ENCODE measurements at regions not wholly inside any gene's neighbourhood (a gene's known extent, or its start where the extent isn't known, plus 50 kb on each side); places are given as distances from the start of the nearest gene placed in this dataset.
"Not testable (repeated sequence)": the region's sequence is repeated elsewhere in the genome, so short reads cannot be mapped to it uniquely, and the experiment has no call there.

GRCh38 chr11:82405421-82405820 lies 328.2 kb downstream of the FAM181B start:
- WGBS (ENCODE audit: insufficient coverage) = 74% methylated on average over 5 of the region's 5 CpGs
- Histone ChIP-seq H3K36me3 (ENCODE audit: control insufficient read depth, insufficient read depth, low read length) (no peaks in the 10 kb centered on the region), H3K4me1 (ENCODE audit: control insufficient read depth, insufficient read depth, low read length) (no peaks in the 10 kb centered on the region), H3K4me3 (ENCODE audit: low read depth, low read length) (no peak overlapping the region), H3K27me3 (ENCODE audit: control insufficient read depth, insufficient read depth, low read length) (no peaks in the 10 kb centered on the region), H3K9me3 (ENCODE audit: control insufficient read depth, insufficient read depth, low read length) (no peaks in the 10 kb centered on the region), H3K27ac (ENCODE audit: low read depth, low read length) (no peak overlapping the region)
- DNase-seq (ENCODE audit: low read depth in 4 of 6, low spot score in 6 of 6) = no peak

- 94% methylated on average over 3 of the region's 5 CpGs for WGBS (ENCODE audit: insufficient coverage)
- no peak overlapping the region for H3K27ac ChIP-seq (ENCODE audit: low read depth, low read length)
- DNase-seq (ENCODE audit: low read depth in 4 of 6, low spot score in 6 of 6) = no peak
- no peak overlapping the region for H3K4me3 ChIP-seq (ENCODE audit: low read depth, low read length)
- no peaks in the 10 kb centered on the region for H3K27me3 ChIP-seq (ENCODE audit: control insufficient read depth, insufficient read depth, low read length)
- H3K9me3 ChIP-seq (ENCODE audit: control insufficient read depth, insufficient read depth, low read length) = no peaks in the 10 kb centered on the region
- no peaks in the 10 kb centered on the region for H3K36me3 ChIP-seq (ENCODE audit: control insufficient read depth, insufficient read depth, low read length)
- no peaks in the 10 kb centered on the region for H3K4me1 ChIP-seq (ENCODE audit: control insufficient read depth, insufficient read depth, low read length)
These were observed 328.7 kb downstream of the FAM181B start for GRCh38 chr11:82404981-82405380.

- no peaks in the 10 kb centered on the region for H3K4me1 ChIP-seq (ENCODE audit: control insufficient read depth, insufficient read depth, low read length)
- WGBS (ENCODE audit: insufficient coverage) = 83% methylated on average over 37 of the region's 49 CpGs
- H3K27me3 ChIP-seq (ENCODE audit: control insufficient read depth, insufficient read depth, low read length) = no peaks in the 10 kb centered on the region
- no peak for DNase-seq (ENCODE audit: low read depth in 4 of 6, low spot score in 6 of 6)
- H3K9me3 ChIP-seq (ENCODE audit: control insufficient read depth, insufficient read depth, low read length) = no peaks in the 10 kb centered on the region
- no peaks in the 10 kb centered on the region for H3K36me3 ChIP-seq (ENCODE audit: control insufficient read depth, insufficient read depth, low read length)
- H3K27ac ChIP-seq (ENCODE audit: low read depth, low read length) = no peak overlapping the region
- H3K4me3 ChIP-seq (ENCODE audit: low read depth, low read length) = no peak overlapping the region
These were observed 329.9 kb downstream of the FAM181B start for GRCh38 chr11:82403640-82404305.

- no peaks in the 10 kb centered on the region for H3K4me1 ChIP-seq (ENCODE audit: control insufficient read depth, insufficient read depth, low read length)
- H3K4me3 ChIP-seq (ENCODE audit: low read depth, low read length) = no peak overlapping the region
- H3K36me3 ChIP-seq (ENCODE audit: control insufficient read depth, insufficient read depth, low read length) = no peaks in the 10 kb centered on the region
- H3K27ac ChIP-seq (ENCODE audit: low read depth, low read length) = no peak overlapping the region
- DNase-seq (ENCODE audit: low read depth in 4 of 6, low spot score in 6 of 6) = peak in 1 of 6 donors; percentile 14
- 93% methylated on average over 2 of the region's 4 CpGs for WGBS (ENCODE audit: insufficient coverage)
- H3K9me3 ChIP-seq (ENCODE audit: control insufficient read depth, insufficient read depth, low read length) = peaks cover 2% of the 10 kb centered on the region
- H3K27me3 ChIP-seq (ENCODE audit: control insufficient read depth, insufficient read depth, low read length) = no peaks in the 10 kb centered on the region
These were observed 335.3 kb downstream of the FAM181B start for GRCh38 chr11:82398300-82398815.

- not testable (repeated sequence) for H3K4me1 ChIP-seq (ENCODE audit: control insufficient read depth, insufficient read depth, low read length)
These were observed 337.0 kb downstream of the FAM181B start for GRCh38 chr11:82396639-82397038.

GRCh38 chr11:82384308-82384707 lies 349.4 kb downstream of the FAM181B start:
- Histone ChIP-seq H3K9me3 (ENCODE audit: control insufficient read depth, insufficient read depth, low read length) (peaks cover 2% of the 10 kb centered on the region), H3K27me3 (ENCODE audit: control insufficient read depth, insufficient read depth, low read length) (no peaks in the 10 kb centered on the region), H3K4me3 (ENCODE audit: low read depth, low read length) (no peak overlapping the region), H3K36me3 (ENCODE audit: control insufficient read depth, insufficient read depth, low read length) (no peaks in the 10 kb centered on the region), H3K27ac (ENCODE audit: low read depth, low read length) (no peak overlapping the region), H3K4me1 (ENCODE audit: control insufficient read depth, insufficient read depth, low read length) (no peaks in the 10 kb centered on the region)
- WGBS (ENCODE audit: insufficient coverage) = 56% methylated on average over 1 of the region's 1 CpG
- DNase-seq (ENCODE audit: low read depth in 4 of 6, low spot score in 6 of 6) = no peak

More at GRCh38 chr11:82396639-82397038, 337.0 kb downstream of the FAM181B start:
- not testable (repeated sequence) for H3K9me3 ChIP-seq (ENCODE audit: control insufficient read depth, insufficient read depth, low read length); H3K4me3 ChIP-seq (ENCODE audit: low read depth, low read length); H3K27ac ChIP-seq (ENCODE audit: low read depth, low read length); H3K36me3 ChIP-seq (ENCODE audit: control insufficient read depth, insufficient read depth, low read length); H3K27me3 ChIP-seq (ENCODE audit: control insufficient read depth, insufficient read depth, low read length); DNase-seq (ENCODE audit: low read depth in 4 of 6, low spot score in 6 of 6)
- 94% methylated on average over 3 of the region's 5 CpGs for WGBS (ENCODE audit: insufficient coverage)

GRCh38 chr11:82373781-82374542 lies 359.7 kb downstream of the FAM181B start:
- 82% methylated on average over 2 of the region's 4 CpGs for WGBS (ENCODE audit: insufficient coverage)
- H3K36me3 ChIP-seq (ENCODE audit: control insufficient read depth, insufficient read depth, low read length) = no peaks in the 10 kb centered on the region
- H3K4me1 ChIP-seq (ENCODE audit: control insufficient read depth, insufficient read depth, low read length) = no peaks in the 10 kb centered on the region
- peak in 1 of 6 donors; percentile 78 for DNase-seq (ENCODE audit: low read depth in 4 of 6, low spot score in 6 of 6)
- no peak overlapping the region for H3K27ac ChIP-seq (ENCODE audit: low read depth, low read length)
- no peaks in the 10 kb centered on the region for H3K27me3 ChIP-seq (ENCODE audit: control insufficient read depth, insufficient read depth, low read length)
- H3K4me3 ChIP-seq (ENCODE audit: low read depth, low read length) = no peak overlapping the region
- H3K9me3 ChIP-seq (ENCODE audit: control insufficient read depth, insufficient read depth, low read length) = no peaks in the 10 kb centered on the region

GRCh38 chr11:82365351-82365750 lies 368.3 kb downstream of the FAM181B start:
- no CpG with 5 or more reads among the region's 2 CpGs for WGBS (ENCODE audit: insufficient coverage)
- Histone ChIP-seq H3K4me3 (ENCODE audit: low read depth, low read length) (no peak overlapping the region), H3K9me3 (ENCODE audit: control insufficient read depth, insufficient read depth, low read length) (no peaks in the 10 kb centered on the region), H3K27me3 (ENCODE audit: control insufficient read depth, insufficient read depth, low read length) (no peaks in the 10 kb centered on the region), H3K27ac (ENCODE audit: low read depth, low read length) (no peak overlapping the region), H3K4me1 (ENCODE audit: control insufficient read depth, insufficient read depth, low read length) (no peaks in the 10 kb centered on the region), H3K36me3 (ENCODE audit: control insufficient read depth, insufficient read depth, low read length) (no peaks in the 10 kb centered on the region)
- no peak for DNase-seq (ENCODE audit: low read depth in 4 of 6, low spot score in 6 of 6)

GRCh38 chr11:82356316-82356715 lies 377.3 kb downstream of the FAM181B start:
- Histone ChIP-seq H3K36me3 (ENCODE audit: control insufficient read depth, insufficient read depth, low read length) (no peaks in the 10 kb centered on the region), H3K4me3 (ENCODE audit: low read depth, low read length) (no peak overlapping the region), H3K4me1 (ENCODE audit: control insufficient read depth, insufficient read depth, low read length) (no peaks in the 10 kb centered on the region), H3K9me3 (ENCODE audit: control insufficient read depth, insufficient read depth, low read length) (no peaks in the 10 kb centered on the region), H3K27ac (ENCODE audit: low read depth, low read length) (no peak overlapping the region), H3K27me3 (ENCODE audit: control insufficient read depth, insufficient read depth, low read length) (no peaks in the 10 kb centered on the region)
- WGBS (ENCODE audit: insufficient coverage) = 93% methylated on average over 2 of the region's 2 CpGs
- no peak for DNase-seq (ENCODE audit: low read depth in 4 of 6, low spot score in 6 of 6)

All from spinal cord (tissue), 9 donors.